ENCODE measurements at regions not wholly inside any gene's neighbourhood (a gene's known extent, or its start where the extent isn't known, plus 50 kb on each side); places are given as distances from the start of the nearest gene placed in this dataset.
"Not testable (repeated sequence)": the region's sequence is repeated elsewhere in the genome, so short reads cannot be mapped to it uniquely, and the experiment has no call there.

DNA sequence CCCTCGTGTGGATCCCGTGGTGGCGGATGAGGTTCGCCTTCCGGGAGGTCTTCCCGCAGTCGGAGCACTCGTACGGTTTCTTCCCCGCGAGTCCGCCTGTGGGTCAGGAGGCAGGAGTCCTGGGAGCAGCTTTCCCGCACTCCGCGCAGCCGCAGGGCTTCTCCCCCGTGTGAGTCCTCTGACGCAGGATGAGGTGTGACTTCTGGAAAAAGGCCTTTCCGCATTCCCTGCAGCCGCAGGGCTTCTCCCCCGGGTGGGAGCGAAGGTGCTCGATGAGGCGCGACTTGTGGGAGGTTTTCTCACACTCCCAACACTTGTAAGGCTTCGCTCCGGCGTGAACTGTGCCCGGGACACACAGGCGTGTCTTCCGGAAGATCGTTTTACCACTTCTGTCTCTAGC, 68.8 kb upstream of the WIPI2 start:
- no CpG with 5 or more reads among the region's 32 CpGs for WGBS (ENCODE audit: insufficient coverage)
- not testable (repeated sequence) for H3K4me1 ChIP-seq (ENCODE audit: control insufficient read depth, insufficient read depth, low read length); H3K9me3 ChIP-seq (ENCODE audit: control insufficient read depth, insufficient read depth, low read length); H3K27ac ChIP-seq (ENCODE audit: low read depth, low read length); DNase-seq (ENCODE audit: low read depth in 4 of 6, low spot score in 6 of 6); H3K36me3 ChIP-seq (ENCODE audit: control insufficient read depth, insufficient read depth, low read length); H3K27me3 ChIP-seq (ENCODE audit: control insufficient read depth, insufficient read depth, low read length); H3K4me3 ChIP-seq (ENCODE audit: low read depth, low read length)

DNA sequence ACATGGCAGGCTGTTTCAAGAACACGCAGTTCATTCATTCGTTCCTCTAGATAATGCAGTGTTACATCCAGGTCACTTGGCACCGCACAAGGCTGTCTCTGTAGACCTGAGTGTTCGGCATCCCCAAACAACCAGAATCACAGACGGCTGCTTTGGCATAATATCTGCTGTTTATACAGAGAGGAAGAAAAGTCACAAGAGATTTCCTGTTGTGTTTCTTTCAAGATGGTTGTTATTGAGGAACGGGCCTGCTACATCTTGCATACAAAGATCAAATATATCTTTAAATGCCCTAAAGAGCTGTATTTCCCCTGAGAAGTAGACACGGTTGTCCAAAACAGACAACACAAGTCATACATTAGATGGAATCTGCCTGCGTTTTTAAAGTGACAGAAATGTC, 58.8 kb upstream of the WIPI2 start:
- not testable (repeated sequence) for H3K4me3 ChIP-seq (ENCODE audit: low read depth, low read length)

DNA sequence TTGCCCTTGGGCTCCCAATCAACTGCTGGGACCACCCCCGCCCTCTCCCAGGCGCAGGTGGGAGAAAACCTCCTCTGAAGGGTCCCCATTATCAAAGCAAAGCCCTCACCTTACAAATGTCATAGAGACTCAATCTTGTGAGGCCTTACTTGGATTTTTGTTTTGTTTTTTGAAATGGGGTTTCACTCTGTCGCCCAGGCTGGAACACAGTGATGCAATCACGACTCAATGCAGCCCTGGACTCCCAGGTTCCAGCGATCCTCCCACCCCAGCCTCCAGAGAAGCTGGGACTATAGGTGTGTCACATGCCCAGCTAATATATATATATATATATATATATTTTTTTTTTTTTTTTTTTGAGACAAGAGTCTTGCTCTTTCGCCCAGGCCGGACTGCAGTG, 57.5 kb upstream of the WIPI2 start:
- Histone ChIP-seq H3K9me3 (ENCODE audit: control insufficient read depth, insufficient read depth, low read length) (no peaks in the 10 kb centered on the region), H3K4me3 (ENCODE audit: low read depth, low read length) (no peak overlapping the region), H3K36me3 (ENCODE audit: control insufficient read depth, insufficient read depth, low read length) (no peaks in the 10 kb centered on the region), H3K27me3 (ENCODE audit: control insufficient read depth, insufficient read depth, low read length) (no peaks in the 10 kb centered on the region), H3K27ac (ENCODE audit: low read depth, low read length) (no peak overlapping the region), H3K4me1 (ENCODE audit: control insufficient read depth, insufficient read depth, low read length) (no peaks in the 10 kb centered on the region)
- DNase-seq (ENCODE audit: low read depth in 4 of 6, low spot score in 6 of 6), result no peak
- WGBS (ENCODE audit: insufficient coverage), result no CpG with 5 or more reads among the region's 7 CpGs

More for the DNA sequence above, 58.8 kb upstream of the WIPI2 start:
- not testable (repeated sequence) for H3K27me3 ChIP-seq (ENCODE audit: control insufficient read depth, insufficient read depth, low read length); H3K4me1 ChIP-seq (ENCODE audit: control insufficient read depth, insufficient read depth, low read length); H3K27ac ChIP-seq (ENCODE audit: low read depth, low read length); DNase-seq (ENCODE audit: low read depth in 4 of 6, low spot score in 6 of 6); H3K36me3 ChIP-seq (ENCODE audit: control insufficient read depth, insufficient read depth, low read length); H3K9me3 ChIP-seq (ENCODE audit: control insufficient read depth, insufficient read depth, low read length)
- 40% methylated on average over 2 of the region's 8 CpGs for WGBS (ENCODE audit: insufficient coverage)

- Histone ChIP-seq H3K27ac (ENCODE audit: low read depth, low read length) (no peak overlapping the region), H3K4me3 (ENCODE audit: low read depth, low read length) (no peak overlapping the region), H3K4me1 (ENCODE audit: control insufficient read depth, insufficient read depth, low read length) (peaks cover 10% of the 10 kb centered on the region), H3K27me3 (ENCODE audit: control insufficient read depth, insufficient read depth, low read length) (no peaks in the 10 kb centered on the region), H3K36me3 (ENCODE audit: control insufficient read depth, insufficient read depth, low read length) (no peaks in the 10 kb centered on the region), H3K9me3 (ENCODE audit: control insufficient read depth, insufficient read depth, low read length) (no peaks in the 10 kb centered on the region)
- DNase-seq (ENCODE audit: low read depth in 4 of 6, low spot score in 6 of 6), result peak in 2 of 6 donors; percentile 39 to 63
- 53% methylated on average over 4 of the region's 7 CpGs for WGBS (ENCODE audit: insufficient coverage)
These were observed 50.0 kb upstream of the WIPI2 start for GRCh38 chr7:5139998-5140397.
